IPS-NIHi11 (cell line): ENCODE measurements at regions not wholly inside any gene's neighbourhood (a gene's known extent, or its start where the extent isn't known, plus 50 kb on each side); places are given as distances from the start of the nearest gene placed in this dataset.
A peak's percentile ranks its signal among the peaks of the same experiment; 100 is the strongest.
"Not testable (repeated sequence)": the region's sequence is repeated elsewhere in the genome, so short reads cannot be mapped to it uniquely, and the experiment has no call there.

Experiments used
- DNase-seq: peaks from one replicate; pipeline ENCODE4 v3.0.0; 2012; ENCODE audit warnings: mixed read lengths, low spot score

DNA sequence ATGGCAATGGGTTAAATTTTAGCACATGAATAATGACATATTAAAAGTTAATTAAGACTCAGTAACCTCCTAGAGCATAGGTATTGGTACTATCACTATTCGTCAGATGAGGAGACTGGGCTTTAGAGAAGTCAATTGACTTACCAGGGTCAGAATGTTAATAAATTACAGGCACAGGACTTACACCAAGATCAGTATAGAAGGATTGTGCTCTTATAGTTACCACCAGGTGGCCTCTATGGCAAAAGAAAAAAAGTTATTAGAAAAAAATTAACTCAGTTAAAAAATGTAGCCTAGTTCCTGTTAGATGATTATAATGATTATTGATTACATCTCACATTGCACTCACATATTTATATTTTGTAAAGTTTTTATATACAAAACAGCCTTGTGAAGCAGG, 1163.7 kb downstream of the FAM181B start:
- no peak for DNase-seq

DNA sequence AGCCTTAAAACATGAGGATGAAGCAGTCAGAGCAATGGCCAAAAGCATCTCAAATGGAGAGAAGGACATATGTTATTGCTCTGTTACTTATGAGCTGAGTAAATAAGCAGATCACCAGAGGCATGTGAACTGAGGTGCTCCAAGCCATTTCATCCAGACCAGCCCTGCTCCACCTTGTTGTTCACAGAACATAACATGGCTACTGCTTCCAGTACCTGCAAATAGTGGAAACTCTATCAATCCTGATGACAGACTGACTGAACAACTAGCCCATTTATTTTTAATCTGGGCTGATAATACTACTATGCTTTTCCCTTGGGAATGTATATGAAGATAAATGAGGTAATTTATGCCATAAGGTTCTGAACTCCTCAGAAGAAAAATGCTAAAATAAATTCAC, 1164.7 kb downstream of the FAM181B start:
- no peak for DNase-seq

DNA sequence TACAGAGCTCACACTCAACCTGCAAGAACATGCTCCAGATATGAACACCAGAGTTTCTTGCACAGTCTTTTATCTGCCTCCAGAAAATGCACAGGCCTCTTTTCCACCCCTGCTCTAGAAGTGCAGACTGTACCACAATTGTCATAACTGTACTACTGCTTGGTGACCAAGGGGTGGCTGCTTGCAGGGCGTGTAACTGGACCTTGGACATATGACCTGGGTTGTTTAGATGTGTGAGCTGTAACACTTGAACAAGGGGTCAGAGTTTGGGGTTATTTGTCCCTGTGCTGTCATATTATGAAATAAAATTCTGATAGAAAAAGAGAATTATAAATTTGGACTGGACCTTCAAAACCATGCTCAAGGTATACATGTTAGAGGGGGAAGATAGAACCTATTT, 1185.5 kb downstream of the FAM181B start:
- no peak for DNase-seq

DNA sequence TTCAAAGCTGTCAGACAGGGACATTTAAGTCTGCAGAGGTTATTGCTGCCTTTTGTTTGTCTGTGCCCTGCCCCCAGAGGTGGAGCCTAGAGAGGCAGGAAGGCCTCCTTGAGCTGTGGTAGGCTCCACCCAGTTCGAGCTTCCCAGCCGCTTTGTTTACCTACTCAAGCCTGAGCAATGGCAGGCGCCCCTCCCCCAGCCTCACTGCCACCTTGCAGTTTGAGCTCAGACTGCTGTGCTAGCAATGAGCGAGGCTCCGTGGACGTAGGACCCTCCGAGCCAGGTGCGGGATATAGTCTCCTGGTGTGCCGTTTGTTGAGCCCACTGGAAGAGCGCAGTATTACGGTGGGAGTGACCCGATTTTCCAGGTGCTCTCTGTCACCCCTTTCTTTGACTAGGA, 1193.9 kb downstream of the FAM181B start:
- not testable (repeated sequence) for DNase-seq

DNA sequence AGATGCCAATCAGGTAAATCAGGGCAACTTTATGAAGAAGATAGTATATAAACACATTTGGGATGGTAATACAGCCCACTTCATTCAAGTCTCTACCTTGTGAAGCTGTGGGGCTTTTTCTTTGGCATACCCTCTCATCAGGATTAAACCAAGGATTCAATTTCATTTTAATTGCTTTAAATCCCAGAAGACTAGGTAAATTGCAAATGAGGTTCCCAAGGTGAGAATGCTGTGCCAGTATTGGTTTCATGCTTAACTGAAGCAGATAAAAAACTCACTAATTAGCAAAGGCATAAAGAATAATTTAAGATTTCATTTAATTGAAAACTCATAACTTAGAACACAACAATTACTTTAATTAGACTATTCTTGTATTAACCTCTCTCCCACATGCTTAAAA, 1218.1 kb downstream of the FAM181B start:
- DNase-seq, result no peak

DNA sequence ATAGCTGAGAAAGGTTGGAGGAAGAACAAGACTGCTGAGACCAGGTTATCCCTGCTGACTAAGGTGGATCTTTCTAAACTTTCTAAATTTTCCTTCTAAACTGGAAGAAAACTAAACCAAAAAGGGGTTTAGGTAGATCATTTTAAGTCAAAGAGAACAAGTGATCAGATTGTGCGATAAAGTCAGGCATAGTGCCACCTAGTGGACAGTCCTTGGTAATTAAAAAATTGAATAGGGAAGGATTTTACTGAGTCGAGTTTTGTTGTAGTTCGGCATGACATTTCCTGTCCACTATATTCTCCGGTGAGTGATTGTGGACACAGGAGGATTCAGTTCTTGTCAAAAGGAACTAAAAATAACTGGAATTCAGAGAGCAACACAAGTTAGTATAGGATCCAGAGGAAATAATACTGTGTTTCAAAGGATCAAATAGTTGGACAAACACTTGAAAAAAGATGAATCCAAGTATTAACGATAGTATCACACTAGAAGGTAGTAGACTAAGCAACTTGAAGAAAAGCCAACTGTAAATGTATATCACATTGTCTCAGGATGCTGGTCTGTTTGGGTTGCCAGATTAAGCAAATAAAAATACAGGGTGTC, 1236.4 kb downstream of the FAM181B start:
- peak; percentile 42 for DNase-seq

DNA sequence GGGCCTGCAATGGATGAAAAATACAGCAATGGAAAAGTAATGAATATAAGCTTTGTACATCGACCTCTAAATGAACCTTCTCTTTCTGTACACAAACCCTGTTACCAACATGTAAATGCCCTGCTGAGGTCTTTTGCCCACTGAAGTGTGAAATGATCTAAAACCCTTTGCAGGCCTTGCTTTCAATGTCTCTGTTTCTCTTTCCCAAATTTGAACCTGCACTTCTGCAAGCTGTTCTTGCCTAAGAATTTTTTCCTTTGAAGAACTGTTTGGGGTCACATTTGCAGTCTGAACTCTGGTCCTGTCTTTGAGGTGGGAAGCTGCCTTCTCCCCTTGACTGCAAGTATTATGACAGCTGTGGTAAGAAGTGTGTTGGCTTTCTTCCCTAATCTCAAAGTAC, 1237.1 kb downstream of the FAM181B start:
- no peak for DNase-seq

DNA sequence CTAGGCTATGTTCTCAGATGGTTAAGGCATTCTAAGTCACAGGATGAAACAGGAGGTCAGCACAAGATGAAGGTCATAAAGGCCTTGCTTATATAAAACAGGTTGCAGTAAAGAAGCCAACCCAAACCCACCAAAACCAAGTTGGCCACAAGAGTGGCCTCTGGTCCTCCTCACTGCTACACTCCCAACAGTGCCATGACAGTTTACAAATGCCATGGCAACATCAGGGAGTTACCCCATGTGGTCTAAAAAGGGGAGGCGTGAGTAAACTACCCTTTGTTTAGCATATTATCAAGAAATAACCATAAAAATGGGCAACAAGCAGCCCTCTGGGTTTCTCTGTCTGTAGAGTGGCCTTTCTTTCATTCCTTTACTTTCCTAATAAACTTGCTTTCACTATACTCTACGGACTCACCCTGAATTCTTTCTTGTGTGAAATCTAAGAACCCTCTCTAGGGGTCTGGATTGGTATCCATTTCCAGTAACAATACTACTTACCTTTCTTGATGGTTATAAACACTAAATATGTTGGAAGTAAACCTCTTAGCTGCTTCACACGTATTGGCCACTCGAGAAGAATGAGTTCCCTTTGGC, 1237.9 kb downstream of the FAM181B start:
- no peak for DNase-seq

DNA sequence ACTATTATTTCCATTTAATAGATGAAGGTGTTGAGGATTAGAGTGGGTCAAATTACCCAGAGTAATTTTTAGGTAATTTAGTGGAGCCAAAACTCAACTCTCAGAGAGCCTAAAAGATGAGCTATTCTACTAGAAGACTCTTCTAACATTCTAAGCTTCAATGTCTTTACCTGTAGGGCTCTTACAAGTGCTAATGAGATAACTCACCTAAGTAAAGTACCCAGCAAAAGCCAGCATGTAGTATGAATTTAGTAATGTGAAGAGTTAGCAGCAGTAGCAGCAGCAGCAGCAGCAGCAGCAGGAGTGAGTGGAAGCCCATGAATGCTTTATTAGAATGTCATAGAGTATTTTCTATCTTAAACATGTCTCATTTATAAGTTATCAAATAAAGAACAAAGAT, 1239.2 kb downstream of the FAM181B start:
- no peak for DNase-seq

DNA sequence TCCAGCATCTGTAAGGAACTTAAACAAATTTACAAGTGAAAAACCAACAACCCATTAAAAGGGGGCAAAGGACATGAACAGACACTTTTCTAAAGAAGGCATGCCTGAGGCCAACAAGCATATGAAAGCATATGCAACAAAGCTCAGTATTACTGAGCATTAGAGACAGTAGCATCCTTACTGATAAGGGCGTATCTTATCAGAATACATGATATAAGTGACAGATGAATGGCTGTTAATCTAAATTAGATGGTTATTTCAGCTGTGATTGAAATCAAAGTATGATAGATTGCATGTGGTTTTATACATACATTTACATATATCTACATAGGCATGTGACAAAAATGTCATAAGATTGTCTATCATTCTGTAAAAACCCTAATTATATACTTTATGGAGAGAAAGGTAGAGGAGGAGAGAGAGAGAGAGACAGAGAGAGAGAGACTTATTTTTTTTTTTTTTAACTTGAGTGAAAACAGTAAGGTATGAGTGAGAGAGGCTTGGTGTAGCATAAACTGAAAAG, 1240.7 kb downstream of the FAM181B start:
- no peak for DNase-seq

DNA sequence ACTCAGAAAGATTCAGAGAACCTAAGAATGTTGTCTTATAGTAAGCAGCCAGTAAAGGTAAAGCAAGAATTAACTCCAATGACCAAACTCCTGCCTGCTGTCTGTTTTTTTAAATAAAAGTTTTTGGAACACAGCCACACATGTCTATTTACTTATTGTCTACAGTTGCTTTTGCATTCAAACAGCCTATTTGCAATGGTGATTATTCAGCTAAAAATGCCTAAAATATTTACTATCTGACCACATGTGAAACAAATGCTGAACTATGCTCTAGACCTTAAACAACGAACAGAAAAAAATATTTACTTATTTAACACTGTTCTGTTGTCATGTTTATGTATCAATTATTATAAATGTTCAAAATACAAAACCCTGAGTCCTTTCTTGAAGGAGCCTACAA, 1246.6 kb downstream of the FAM181B start:
- no peak for DNase-seq

DNA sequence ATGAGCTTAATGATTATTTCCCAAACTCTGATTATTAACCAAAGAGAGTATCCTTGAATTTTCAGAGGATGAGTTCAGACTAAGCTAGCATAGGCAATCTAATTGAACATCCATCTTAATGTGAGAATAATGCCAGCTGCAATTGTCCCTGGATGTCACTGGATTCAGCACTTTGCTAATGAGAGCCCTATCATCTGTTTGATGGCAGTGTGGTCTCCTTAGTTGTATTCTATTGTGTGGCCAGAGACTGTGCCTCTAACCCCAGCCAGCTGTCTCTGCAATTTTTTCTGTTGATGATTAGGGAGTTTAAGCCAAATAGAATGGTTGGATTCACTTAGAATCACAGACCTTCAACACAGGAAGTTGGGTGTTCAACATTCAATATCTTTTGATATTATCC, 1249.5 kb downstream of the FAM181B start:
- DNase-seq, result no peak

DNA sequence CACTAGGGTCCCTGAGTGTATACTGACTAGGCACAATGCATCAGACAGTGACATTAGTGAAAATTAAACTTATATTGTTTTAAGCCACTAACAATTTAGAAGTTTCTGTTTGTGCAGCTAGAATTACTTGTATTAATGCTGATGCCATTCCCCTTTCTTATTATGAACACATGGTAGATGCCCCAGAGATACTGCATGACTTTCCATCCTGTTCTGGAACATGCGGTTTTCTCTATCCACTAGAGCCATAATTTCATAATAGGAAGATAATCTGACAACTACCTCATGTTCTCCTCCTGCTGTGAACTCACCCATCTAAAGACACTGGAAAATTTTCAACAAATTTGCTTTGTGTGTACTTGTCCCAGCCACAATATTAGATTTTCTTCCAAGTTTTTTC, 1256.4 kb downstream of the FAM181B start:
- no peak for DNase-seq

DNA sequence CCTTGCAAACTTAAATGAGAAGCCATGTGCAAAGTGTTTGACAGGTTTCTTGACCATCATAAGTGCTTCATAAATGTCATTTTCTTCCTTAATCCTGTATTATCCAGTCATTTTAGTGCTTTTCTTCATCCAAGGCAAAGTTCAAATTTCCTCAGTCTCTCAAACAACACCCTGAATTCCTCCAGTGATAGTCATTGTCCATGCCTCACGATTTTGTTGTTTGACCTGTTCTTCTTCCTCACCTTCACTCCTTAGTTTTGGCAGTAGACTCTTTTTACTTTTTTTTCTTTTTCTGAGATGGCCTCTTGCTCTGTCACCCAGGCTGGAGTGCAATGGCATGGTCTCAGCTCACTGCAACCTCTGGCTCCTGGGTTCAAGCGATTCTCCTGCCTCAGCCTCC, 1257.3 kb downstream of the FAM181B start:
- no peak for DNase-seq

DNA sequence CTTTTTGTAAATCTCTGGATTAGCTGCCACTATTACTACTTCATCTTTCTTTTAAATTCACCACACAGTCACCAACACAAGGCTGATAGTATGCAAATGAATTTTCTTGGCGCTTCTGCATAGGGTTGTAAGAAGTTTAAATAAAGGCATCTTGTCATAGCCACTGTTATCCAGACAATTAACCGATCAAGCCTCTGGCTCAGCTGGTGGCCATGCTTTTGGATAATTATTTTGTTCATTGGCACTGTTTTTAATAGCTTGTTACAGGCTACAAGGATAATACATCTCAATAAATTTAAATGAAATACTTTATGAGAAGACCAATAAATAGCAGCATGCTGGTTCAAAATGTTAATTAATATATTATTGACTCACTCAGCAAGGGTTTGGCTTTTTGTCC, 1261.0 kb downstream of the FAM181B start:
- no peak for DNase-seq

DNA sequence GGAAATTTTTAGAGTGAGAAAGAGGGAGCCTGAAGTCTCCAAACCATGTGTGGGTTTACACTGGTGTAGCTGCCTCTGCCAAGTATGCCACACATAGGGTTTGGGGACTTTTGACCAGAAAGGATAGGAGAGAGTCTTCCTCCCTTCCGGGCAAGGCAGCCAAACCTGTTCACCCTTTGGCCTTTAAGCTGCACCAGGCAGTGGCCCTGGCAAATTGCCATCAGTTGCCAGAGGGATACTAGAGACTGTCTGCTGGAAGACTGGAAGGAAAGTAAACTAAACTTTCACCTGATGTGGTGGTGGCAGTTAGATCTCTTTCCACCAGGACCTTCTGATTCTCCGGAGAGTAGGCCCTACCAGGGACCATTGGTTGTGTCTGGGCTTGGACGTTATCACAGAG, 1263.2 kb downstream of the FAM181B start:
- no peak for DNase-seq

DNA sequence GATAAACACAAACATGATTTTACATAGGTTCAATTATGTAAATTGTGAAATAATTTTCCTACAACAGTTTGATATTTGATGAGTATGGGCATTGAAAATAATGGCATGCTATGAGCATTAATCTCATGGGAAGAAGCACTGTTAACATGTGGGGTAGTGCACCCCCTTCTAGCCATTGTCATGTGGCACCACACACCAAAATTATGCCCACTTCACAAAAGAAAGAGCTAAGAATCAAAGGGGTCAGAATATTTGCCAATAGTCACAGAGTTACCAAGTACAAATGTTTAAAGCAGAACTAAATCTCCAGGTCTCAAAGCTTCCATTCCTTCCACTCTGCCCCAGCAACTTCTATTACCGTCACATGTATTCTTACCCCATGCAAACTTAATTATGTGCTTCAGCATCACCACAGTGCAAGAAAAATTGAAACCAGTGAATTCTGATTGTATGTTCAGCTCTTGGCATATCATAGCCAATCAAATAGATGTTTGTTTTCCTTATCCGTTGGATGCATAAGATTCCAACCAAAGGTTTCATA, 1273.8 kb downstream of the FAM181B start:
- no peak for DNase-seq

DNA sequence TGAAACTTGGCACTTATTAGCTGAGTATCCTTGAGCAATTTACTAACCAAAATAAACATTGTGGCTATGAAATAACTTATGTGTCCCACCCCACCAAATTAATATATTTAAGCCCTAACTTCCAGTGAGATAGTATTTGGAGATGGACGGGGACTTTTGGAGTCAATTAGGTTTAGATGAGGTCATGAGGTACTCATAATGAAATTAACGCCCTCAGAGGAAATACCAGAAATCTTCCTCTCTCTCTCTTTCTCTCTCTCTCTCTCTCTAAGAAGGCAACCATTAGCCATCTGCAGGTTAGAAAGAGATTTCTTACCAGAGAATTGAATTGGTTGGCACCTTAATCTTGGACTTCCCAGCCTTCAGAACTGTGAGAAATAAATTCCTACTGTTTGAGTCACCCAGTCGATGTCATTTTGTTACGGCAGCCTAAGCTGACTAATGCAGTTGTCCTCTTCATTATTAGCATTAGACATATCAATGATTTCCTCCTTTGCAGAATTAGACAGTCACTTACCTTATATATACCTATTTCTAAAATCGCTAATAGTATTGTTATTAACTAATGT, 1284.0 kb downstream of the FAM181B start:
- DNase-seq, result no peak

DNA sequence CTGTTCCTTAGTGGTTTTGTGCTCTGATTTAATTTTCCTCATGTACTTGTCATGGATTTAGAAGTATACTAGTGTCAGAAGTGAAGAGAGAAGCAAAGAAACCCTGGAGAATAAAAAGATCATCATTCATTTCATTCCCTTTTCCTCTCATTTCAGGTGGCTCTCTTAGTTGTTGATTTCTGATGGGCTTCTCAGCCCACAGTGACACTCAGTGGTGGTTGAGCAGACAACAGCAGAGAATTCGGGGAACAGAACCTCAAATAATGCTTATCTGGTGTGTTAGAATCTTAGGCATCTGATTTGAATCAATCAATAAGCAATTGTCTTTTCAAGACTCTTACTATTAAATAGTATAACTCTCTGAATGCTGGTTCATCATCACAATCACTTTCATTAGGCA, 1289.4 kb downstream of the FAM181B start:
- DNase-seq, result no peak

DNA sequence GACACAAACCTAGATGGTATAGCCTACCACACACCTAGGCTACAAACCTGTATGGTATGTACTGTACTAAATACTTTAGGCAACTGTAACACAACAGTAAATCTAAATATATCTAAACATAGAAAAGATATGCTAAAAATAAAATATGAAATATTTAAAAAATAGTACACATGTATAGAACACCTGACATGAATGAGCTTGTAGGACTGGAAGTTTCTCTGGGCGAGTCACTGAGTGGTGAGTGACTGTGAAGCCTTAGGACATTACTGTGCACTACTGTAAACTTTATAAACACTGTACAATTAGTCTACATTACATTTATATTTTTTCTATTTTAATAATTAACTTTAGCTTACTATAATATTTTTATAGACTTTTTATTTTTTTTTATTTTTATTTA, 1301.3 kb downstream of the FAM181B start:
- no peak for DNase-seq

DNA sequence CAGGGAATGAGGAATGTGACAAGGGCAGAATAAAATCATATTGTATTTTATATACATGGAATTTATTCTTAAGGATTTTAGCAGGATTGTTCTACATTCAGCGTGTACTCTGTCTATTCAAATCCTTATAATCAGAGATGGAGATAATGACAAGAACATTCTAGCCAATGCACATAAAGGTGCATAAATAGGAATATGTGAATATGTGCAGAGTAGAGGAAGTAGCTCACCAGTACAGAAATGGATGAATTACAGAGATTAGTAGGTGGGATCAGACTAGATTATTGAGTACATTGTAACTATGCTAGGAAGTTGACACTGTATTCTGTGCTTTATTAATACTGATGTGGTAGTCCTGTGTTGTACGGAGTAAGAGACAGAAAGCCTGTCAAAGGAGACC, 1308.8 kb downstream of the FAM181B start:
- no peak for DNase-seq

DNA sequence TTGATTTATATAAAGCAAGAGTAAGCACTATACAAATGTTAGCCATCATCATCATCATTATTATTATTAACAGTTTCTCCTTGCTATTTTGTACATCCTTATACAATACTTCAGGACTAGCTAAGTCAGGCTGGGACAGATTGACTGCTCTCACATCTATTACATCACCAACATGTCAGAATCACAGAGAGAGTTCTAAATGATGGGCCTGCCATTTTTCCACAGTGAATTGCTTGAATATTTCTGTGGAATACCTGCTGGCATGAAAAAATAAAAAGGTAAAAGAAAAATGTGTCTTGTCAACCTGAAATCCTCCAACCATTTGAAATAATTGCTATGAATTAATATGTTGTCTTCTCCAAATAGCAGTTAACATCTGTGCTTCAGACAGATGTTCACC, 1311.3 kb downstream of the FAM181B start:
- DNase-seq, result no peak

DNA sequence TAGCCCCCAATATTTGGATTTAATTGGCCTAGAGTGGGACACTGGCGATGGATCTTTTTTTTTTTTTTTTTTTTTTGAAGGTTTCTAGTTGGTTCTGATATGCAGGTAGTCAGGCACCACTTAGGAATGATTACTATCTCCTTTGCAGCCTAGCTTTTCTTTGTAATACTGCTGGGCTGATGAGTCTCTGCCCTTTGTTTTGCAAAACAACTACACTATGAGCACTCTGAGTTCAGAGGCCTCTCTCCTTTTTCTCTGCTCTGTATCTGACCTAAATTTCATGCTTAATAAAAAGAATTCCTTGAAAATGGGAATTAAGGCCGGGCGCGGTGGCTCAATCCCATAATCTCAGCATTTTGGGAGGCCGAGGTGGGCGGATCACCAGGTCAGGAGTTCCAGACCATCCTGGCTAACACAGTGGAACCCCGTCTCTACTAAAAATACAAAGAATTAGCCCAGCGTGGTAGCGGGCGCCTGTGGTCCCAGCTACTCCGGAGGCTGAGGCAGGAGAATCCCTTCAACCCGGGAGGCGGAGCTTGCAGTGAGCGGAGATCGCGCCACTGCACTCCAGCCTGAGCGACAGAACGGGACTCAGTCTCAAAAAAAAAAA, 1312.3 kb downstream of the FAM181B start:
- DNase-seq, result peak; percentile 48
